A549 (cell line): ENCODE measurements at regions not wholly inside any gene's neighbourhood (a gene's known extent, or its start where the extent isn't known, plus 50 kb on each side); places are given as distances from the start of the nearest gene placed in this dataset.

Source experiments
- ATAC-seq, 2 experiments: fragments of 200-7000 bp in 1 of 2; fragments of >200 bp in 1 of 2; cut with Nextera tagmentation in 1 of 2; cut with Tn5 transposase in 1 of 2; 3 replicates each; pipeline versions ENCODE4 v1.8.0 to v1.9.1; 2018 to 2020; ENCODE audit warnings: mild to moderate bottlenecking in 1 of 2, moderate library complexity in 1 of 2
- CTCF ChIA-PET: fragments of 300-600 bp; sonication (Branson Sonifier 250); formaldehyde crosslinking; extraction: SDS; loops from one replicate; lab custom pipeline; 2021; ENCODE audit warnings: antibody characterized with exemption, inconsistent platforms; lab: Yijun Ruan, JAX
- POLR2A ChIA-PET: fragments of 350-600 bp; formaldehyde crosslinking; extraction: SDS; loops from one replicate; lab custom pipeline; 2021; ENCODE audit warnings: antibody characterized with exemption, inconsistent platforms; lab: Yijun Ruan, JAX
- DNase-seq, 2 experiments: peaks; one replicate each; pipeline versions ENCODE4 v3.0.0 to v3.0.0-alpha.2; 2011 to 2016; ENCODE audit warnings: low read depth in 1 of 2, low spot score in 1 of 2
- FAIRE-seq: peaks from 2 replicates; lab custom pipeline; 2011; peaks lifted over from hg19 to GRCh38; lab: Jason Lieb, UNC
- H3K27ac ChIP-seq, 2 experiments: fragments of >200 bp; sonication (Bioruptor Twin); formaldehyde crosslinking; 3 replicates each; pipeline ENCODE4 v1.5.1; 2016 to 2017
- H3K4me1 ChIP-seq: fragments of >200 bp; sonication (Bioruptor Twin); formaldehyde crosslinking; 3 replicates; pipeline ENCODE4 v1.6.1; 2016
- H3K4me2 ChIP-seq: fragments of >200 bp; sonication (Bioruptor Twin); formaldehyde crosslinking; 3 replicates; pipeline ENCODE4 v1.6.1; 2016
- H3K4me3 ChIP-seq: fragments of >200 bp; sonication (Bioruptor Twin); formaldehyde crosslinking; 3 replicates; pipeline ENCODE4 v1.5.1; 2016
- H3K9me3 ChIP-seq: fragments of >200 bp; sonication (Bioruptor Twin); formaldehyde crosslinking; 3 replicates; pipeline ENCODE4 v1.6.1; 2016
- ATOH8 ChIP-seq: fragments of 250-450 bp; sonication (Bioruptor Pico); IDR thresholded peaks from 2 replicates; pipeline ENCODE4 v1.5.0; 2020; ENCODE audit warnings: low read depth, mild to moderate bottlenecking, moderate library complexity
- CBX8 ChIP-seq: fragments of 200-600 bp; sonication (generic); IDR thresholded peaks from 2 replicates; pipeline ENCODE4 v1.6.1; 2016
- E2F6 ChIP-seq: IDR thresholded peaks from 2 replicates; pipeline ENCODE4 v1.6.1; 2012; ENCODE audit warnings: low read depth, borderline replicate concordance
- EHF ChIP-seq: fragments of 250-450 bp; sonication (Bioruptor Pico); IDR thresholded peaks from 2 replicates; pipeline ENCODE4 v1.5.0; 2020; ENCODE audit warnings: mild to moderate bottlenecking
- EHMT2 ChIP-seq: fragments of 200-600 bp; sonication (generic); IDR thresholded peaks from 2 replicates; pipeline ENCODE4 v1.6.1; 2016; ENCODE audit warnings: antibody characterized with exemption, low read depth, mild to moderate bottlenecking, moderate library complexity
- ESRRA ChIP-seq: fragments of 150-350 bp; IDR thresholded peaks from 2 replicates; pipeline ENCODE4 v1.6.1; 2014; ENCODE audit warnings: mild to moderate bottlenecking, low read length, borderline replicate concordance
- HOXB5 ChIP-seq: fragments of 250-450 bp; sonication (Bioruptor Pico); IDR thresholded peaks from 2 replicates; pipeline ENCODE4 v1.5.0; 2020; ENCODE audit warnings: mild to moderate bottlenecking, moderate library complexity
- JUN ChIP-seq, 2 experiments: fragments of >200 bp; sonication (Bioruptor Twin); formaldehyde crosslinking; IDR thresholded peaks; 2 replicates in 1 of 2; 3 replicates in 1 of 2; pipeline ENCODE4 v1.6.1; 2016 to 2017
- KDM5A ChIP-seq: fragments of 200-600 bp; sonication (generic); IDR thresholded peaks from 2 replicates; pipeline ENCODE4 v1.6.1; 2016; ENCODE audit warnings: antibody characterized with exemption, mild to moderate bottlenecking
- MAFK ChIP-seq: fragments of 450-650 bp; IDR thresholded peaks from 2 replicates; pipeline ENCODE4 v1.6.1; 2014; ENCODE audit not compliant: partially characterized antibody
- MYC ChIP-seq: IDR thresholded peaks from 2 replicates; pipeline ENCODE4 v1.6.1; 2012; ENCODE audit warnings: mild to moderate bottlenecking, inconsistent platforms, low read length, improper control_type of control experiment, borderline replicate concordance
- NFE2L2 ChIP-seq: fragments of 150-350 bp; conservative IDR thresholded peaks from 2 replicates; pipeline ENCODE4 v1.6.1; 2014; ENCODE audit warnings: low read length
- NPAS2 ChIP-seq: fragments of 250-450 bp; sonication (Bioruptor Pico); IDR thresholded peaks from 2 replicates; pipeline ENCODE4 v1.8.0; 2022; ENCODE audit warnings: mild to moderate bottlenecking, moderate library complexity, borderline replicate concordance
- PBX3 ChIP-seq: IDR thresholded peaks from 2 replicates; pipeline ENCODE4 v1.6.1; 2012
- PHF8 ChIP-seq: fragments of 200-600 bp; sonication (generic); IDR thresholded peaks from 2 replicates; pipeline ENCODE4 v1.6.1; 2016; ENCODE audit warnings: low read depth, mild to moderate bottlenecking, antibody characterized with exemption, moderate library complexity, borderline replicate concordance
- POLR2A ChIP-seq: IDR thresholded peaks from 2 replicates; pipeline ENCODE4 v1.6.1; 2012; ENCODE audit warnings: mild to moderate bottlenecking, low read length
- RAD21 ChIP-seq, 2 experiments: fragments of >200 bp in 1 of 2; sonication (Bioruptor Twin) in 1 of 2; formaldehyde crosslinking in 1 of 2; IDR thresholded peaks in 1 of 2; conservative IDR thresholded peaks in 1 of 2; 2 replicates in 1 of 2; 3 replicates in 1 of 2; pipeline ENCODE4 v1.6.1; 2012 to 2018; ENCODE audit warnings: inconsistent platforms in 1 of 2
- RARB ChIP-seq: fragments of 250-450 bp; sonication (Bioruptor Pico); IDR thresholded peaks from 2 replicates; pipeline ENCODE4 v1.8.0; 2021; ENCODE audit warnings: mild to moderate bottlenecking, moderate library complexity
- REST ChIP-seq: fragments of 200-600 bp; sonication (generic); IDR thresholded peaks from 2 replicates; pipeline ENCODE4 v1.6.1; 2016; ENCODE audit warnings: antibody characterized with exemption, mild to moderate bottlenecking, moderate library complexity
- RFX5 ChIP-seq: fragments of 450-650 bp; IDR thresholded peaks from 2 replicates; pipeline ENCODE4 v1.7.1; 2014; ENCODE audit warnings: antibody characterized with exemption, mild to moderate bottlenecking, moderate library complexity
- ZNF302 ChIP-seq: fragments of 250-450 bp; sonication (Bioruptor Pico); IDR thresholded peaks from 2 replicates; pipeline ENCODE4 v1.9.0; 2021; ENCODE audit warnings: inconsistent platforms, mild to moderate bottlenecking, moderate library complexity
- WGBS: methylation state at CpG from one replicate; pipeline ENCODE4 v1.1.6; 2017; ENCODE audit errors: missing lambda C conversion rate; 5-methylcytosine and 5-hydroxymethylcytosine counted together
- TF ChIP-seq, protein P1 (sequence below): fragments of >200 bp; sonication (Bioruptor Twin); formaldehyde crosslinking; IDR thresholded peaks from 2 replicates; pipeline ENCODE4 v1.6.1; 2016
- TF ChIP-seq, protein P2 (sequence below): fragments of 150-350 bp; IDR thresholded peaks from 2 replicates; pipeline ENCODE4 v1.6.1; 2014; ENCODE audit warnings: low read depth, mild to moderate bottlenecking, low read length

DNA sequence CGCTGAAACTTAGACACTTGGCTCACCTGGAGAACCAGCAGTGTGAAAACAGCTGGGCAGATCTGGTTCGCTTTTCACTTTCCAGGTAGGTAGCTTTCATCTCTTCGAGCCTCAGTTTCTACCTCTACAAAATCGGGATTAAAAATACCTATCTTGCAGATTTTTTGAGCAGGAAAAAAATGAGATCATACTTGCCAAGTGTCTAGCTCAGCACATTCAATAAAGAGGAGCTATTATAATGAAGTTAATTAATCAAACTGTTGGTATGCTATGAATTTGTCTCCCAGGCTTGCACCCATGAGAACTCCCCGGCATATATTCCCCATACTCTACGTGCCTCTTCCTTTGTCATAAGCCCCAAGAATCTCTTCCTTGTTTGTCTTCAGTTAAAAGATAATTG lies 158.6 kb upstream of the LDB2 start:
- H3K27ac ChIP-seq, result no peak overlapping the region
- POLR2A ChIA-PET, result no interaction called here
- H3K4me3 ChIP-seq, result no peak overlapping the region
- no peak for FAIRE-seq
- H3K4me1 ChIP-seq, result no peaks in the 10 kb centered on the region
- no peaks in the 10 kb centered on the region for H3K9me3 ChIP-seq
- no peak overlapping the region for H3K4me2 ChIP-seq
- DNase-seq, result no peak
- CTCF ChIA-PET, result interaction anchor here (0.7 kb wide), 1 partner anchor 533 kb away, joined by 3 read pairs; no protein-coding TSS in a partner anchor
- WGBS, result 12% methylated on average over 6 of the region's 6 CpGs
- TF ChIP-seq PHF8 (no peak), MAFK (peak; percentile 40), HOXB5 (CRISPR knock-in tag) (no peak)
- no peak for ATAC-seq

DNA sequence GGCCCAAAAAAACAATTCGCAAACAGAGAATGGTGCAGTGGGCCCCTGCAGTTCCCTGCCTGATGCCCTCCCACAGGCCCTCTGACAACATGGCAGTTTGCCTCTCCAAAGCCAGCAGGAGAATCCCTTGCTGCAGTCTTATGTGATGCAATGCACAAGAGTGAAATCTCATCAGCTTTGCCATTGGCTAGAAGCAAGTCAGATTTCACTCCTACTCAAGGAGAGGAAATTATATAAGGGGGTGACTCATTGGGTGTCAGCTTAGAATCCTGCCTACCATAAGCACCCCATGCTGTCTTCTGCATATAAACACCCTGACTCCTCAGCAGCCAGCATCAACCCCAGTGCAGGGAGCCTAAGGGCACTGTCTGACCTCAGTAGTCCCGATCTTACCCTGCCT lies 157.3 kb upstream of the LDB2 start:
- ChIA-PET POLR2A (no interaction called here), CTCF (no interaction called here)
- H3K4me3 ChIP-seq, result no peak overlapping the region
- 0% methylated on average over 2 of the region's 2 CpGs for WGBS
- no peaks in the 10 kb centered on the region for H3K4me1 ChIP-seq
- no peaks in the 10 kb centered on the region for H3K9me3 ChIP-seq
- H3K27ac ChIP-seq, result no peak overlapping the region
- no peak for ATAC-seq
- H3K4me2 ChIP-seq, result no peak overlapping the region
- TF ChIP-seq RFX5, result no peak
- TF ChIP-seq, all 56 proteins: peak for 0
- DNase-seq, result no peak
- FAIRE-seq, result no peak

DNA sequence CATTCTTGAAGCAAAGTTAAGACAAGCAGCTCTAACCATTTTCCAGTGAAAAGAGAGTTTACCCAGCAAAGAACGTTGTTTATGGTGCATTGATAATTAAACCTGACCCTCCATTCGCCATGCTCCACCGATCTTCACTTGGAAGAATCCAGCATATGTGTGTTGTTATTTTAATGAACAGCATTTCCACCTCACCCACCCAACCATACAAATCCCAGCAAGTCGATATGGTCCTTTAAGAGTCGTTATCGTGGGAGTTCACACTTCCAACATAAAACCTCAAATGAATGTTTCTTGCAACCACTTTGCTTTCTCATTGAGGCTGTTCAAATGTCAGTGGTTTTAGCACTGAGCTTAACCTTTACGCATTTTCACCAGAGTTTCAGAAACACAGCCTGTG lies 147.4 kb upstream of the LDB2 start:
- CTCF ChIA-PET, result no interaction called here
- no peak for ATAC-seq
- Histone ChIP-seq H3K4me2 (no peak overlapping the region), H3K4me1 (no peaks in the 10 kb centered on the region), H3K9me3 (no peaks in the 10 kb centered on the region; the same call in 2 of the 3 replicates), H3K4me3 (no peak overlapping the region), H3K27ac (no peak overlapping the region)
- WGBS, result 21% methylated on average over 7 of the region's 7 CpGs
- POLR2A ChIA-PET, result no interaction called here
- no peak for TF ChIP-seq RFX5
- no peak for TF ChIP-seq CBX8
- no peak for TF ChIP-seq EHMT2
- TF ChIP-seq, protein P1, sequence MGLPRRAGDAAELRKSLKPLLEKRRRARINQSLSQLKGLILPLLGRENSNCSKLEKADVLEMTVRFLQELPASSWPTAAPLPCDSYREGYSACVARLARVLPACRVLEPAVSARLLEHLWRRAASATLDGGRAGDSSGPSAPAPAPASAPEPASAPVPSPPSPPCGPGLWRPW, result no peak
- no peak for TF ChIP-seq E2F6
- no peak for TF ChIP-seq MYC
- TF ChIP-seq NPAS2 (CRISPR knock-in tag), result no peak
- TF ChIP-seq, protein P2, sequence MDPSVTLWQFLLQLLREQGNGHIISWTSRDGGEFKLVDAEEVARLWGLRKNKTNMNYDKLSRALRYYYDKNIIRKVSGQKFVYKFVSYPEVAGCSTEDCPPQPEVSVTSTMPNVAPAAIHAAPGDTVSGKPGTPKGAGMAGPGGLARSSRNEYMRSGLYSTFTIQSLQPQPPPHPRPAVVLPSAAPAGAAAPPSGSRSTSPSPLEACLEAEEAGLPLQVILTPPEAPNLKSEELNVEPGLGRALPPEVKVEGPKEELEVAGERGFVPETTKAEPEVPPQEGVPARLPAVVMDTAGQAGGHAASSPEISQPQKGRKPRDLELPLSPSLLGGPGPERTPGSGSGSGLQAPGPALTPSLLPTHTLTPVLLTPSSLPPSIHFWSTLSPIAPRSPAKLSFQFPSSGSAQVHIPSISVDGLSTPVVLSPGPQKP, result no peak
- no peak for TF ChIP-seq KDM5A
- TF ChIP-seq RAD21 (conservative IDR thresholded peaks at IDR 0.05 in 1 of 2, IDR thresholded peaks at IDR 0.05 in 1 of 2), result no peak
- no peak for TF ChIP-seq NFE2L2
- no peak for TF ChIP-seq ZNF302 (CRISPR knock-in tag)
- no peak for DNase-seq
- no peak for FAIRE-seq

GRCh38 chr4:17038510-17039176 lies 140.2 kb upstream of the LDB2 start:
- FAIRE-seq (no peak), DNase-seq (no peak), ATAC-seq (no peak)
- H3K9me3 ChIP-seq, result no peaks in the 10 kb centered on the region
- no peak overlapping the region for H3K4me2 ChIP-seq
- POLR2A ChIA-PET, result no interaction called here
- no peak overlapping the region for H3K27ac ChIP-seq
- no peaks in the 10 kb centered on the region for H3K4me1 ChIP-seq
- H3K4me3 ChIP-seq, result no peak overlapping the region
- 25% methylated on average over 7 of the region's 7 CpGs for whole genome bisulfite sequencing
- TF ChIP-seq PHF8 (no peak), NFE2L2 (no peak), JUN (IDR thresholded peaks at IDR 0.05) (no peak), ESRRA (no peak), POLR2A (no peak), PBX3 (no peak), ATOH8 (CRISPR knock-in tag) (no peak), REST (no peak), CBX8 (no peak), RARB (no peak), EHF (CRISPR knock-in tag) (no peak)
- TF ChIP-seq, all 56 proteins: peak for 0
- CTCF ChIA-PET, result no interaction called here
